H9 (cell line): ENCODE measurements at regions not wholly inside any gene's neighbourhood (a gene's known extent, or its start where the extent isn't known, plus 50 kb on each side); places are given as distances from the start of the nearest gene placed in this dataset.

Source experiments
- DNase-seq: peaks from one replicate; pipeline ENCODE4 v3.0.0-alpha.2; 2017
- H2AFZ ChIP-seq: one replicate; pipeline ENCODE4 v1.6.1; 2013; ENCODE audit warnings: mild to moderate bottlenecking, low read length, control low read depth, moderate library complexity
- H2AK5ac ChIP-seq: 2 replicates; pipeline ENCODE4 v1.6.1; 2013; ENCODE audit warnings: low read length, control low read depth, mixed read lengths; ENCODE audit not compliant: insufficient read length
- H2BK120ac ChIP-seq: one replicate; pipeline ENCODE4 v1.6.1; 2013; ENCODE audit warnings: low read depth, mild to moderate bottlenecking, low read length, control low read depth, inconsistent platforms; ENCODE audit not compliant: poor library complexity, severe bottlenecking
- H2BK12ac ChIP-seq: 2 replicates; pipeline ENCODE4 v1.6.1; 2013; ENCODE audit warnings: low read length, control low read depth, mixed read lengths, low read depth; ENCODE audit not compliant: insufficient read length
- H2BK15ac ChIP-seq: 2 replicates; pipeline ENCODE4 v1.6.1; 2013; ENCODE audit warnings: low read depth, low read length, control low read depth
- H2BK20ac ChIP-seq: one replicate; pipeline ENCODE4 v1.6.1; 2013; ENCODE audit warnings: low read depth, mild to moderate bottlenecking, low read length, control low read depth, inconsistent platforms; ENCODE audit not compliant: poor library complexity, severe bottlenecking
- H2BK5ac ChIP-seq: 2 replicates; pipeline ENCODE4 v1.6.1; 2013; ENCODE audit warnings: low read length, control low read depth, mixed read lengths; ENCODE audit not compliant: insufficient read length
- H3K14ac ChIP-seq: 2 replicates; pipeline ENCODE4 v1.6.1; 2013; ENCODE audit warnings: low read length, control low read depth; ENCODE audit not compliant: insufficient read depth
- H3K18ac ChIP-seq: 2 replicates; pipeline ENCODE4 v1.6.1; 2013; ENCODE audit warnings: low read depth, mild to moderate bottlenecking, mixed read lengths, low read length, control low read depth; ENCODE audit not compliant: insufficient read length
- H3K23ac ChIP-seq: 2 replicates; pipeline ENCODE4 v1.6.1; 2013; ENCODE audit warnings: low read length, control low read depth, mixed read lengths, low read depth; ENCODE audit not compliant: insufficient read length
- H3K23me2 ChIP-seq: 2 replicates; pipeline ENCODE4 v1.6.1; 2013; ENCODE audit warnings: low read depth, mild to moderate bottlenecking, mixed read lengths, low read length, control low read depth; ENCODE audit not compliant: insufficient read length, poor library complexity, severe bottlenecking
- H3K27ac ChIP-seq: 2 replicates; pipeline ENCODE4 v1.5.1; 2013; ENCODE audit warnings: low read length, control low read depth, mixed read lengths, low read depth; ENCODE audit not compliant: insufficient read length
- H3K27me3 ChIP-seq: 2 replicates; pipeline ENCODE4 v1.6.1; 2013; ENCODE audit warnings: low read length, control low read depth, inconsistent platforms; ENCODE audit not compliant: insufficient read depth
- H3K4ac ChIP-seq: 2 replicates; pipeline ENCODE4 v1.6.1; 2013; ENCODE audit warnings: low read depth, mild to moderate bottlenecking, control low read depth, inconsistent platforms, low read length, moderate library complexity
- H3K4me1 ChIP-seq: 2 replicates; pipeline ENCODE4 v1.6.1; 2013; ENCODE audit warnings: low read length, control low read depth, inconsistent platforms; ENCODE audit not compliant: insufficient read depth
- H3K4me2 ChIP-seq: 2 replicates; pipeline ENCODE4 v1.6.1; 2013; ENCODE audit warnings: low read length, control low read depth, mixed read lengths; ENCODE audit not compliant: insufficient read length, insufficient read depth
- H3K56ac ChIP-seq: 2 replicates; pipeline ENCODE4 v1.6.1; 2013; ENCODE audit warnings: low read depth, mild to moderate bottlenecking, mixed read lengths, low read length, control low read depth; ENCODE audit not compliant: insufficient read length
- H3K79me1 ChIP-seq: 2 replicates; pipeline ENCODE4 v1.6.1; 2013; ENCODE audit warnings: low read depth, mild to moderate bottlenecking, moderate library complexity, low read length, control low read depth, inconsistent platforms; ENCODE audit not compliant: insufficient read depth, poor library complexity, severe bottlenecking
- H3K79me2 ChIP-seq: 2 replicates; pipeline ENCODE4 v1.6.1; 2013; ENCODE audit warnings: low read length, control low read depth, inconsistent platforms; ENCODE audit not compliant: insufficient read depth
- H3K9ac ChIP-seq: 2 replicates; pipeline ENCODE4 v1.6.1; 2013; ENCODE audit warnings: low read length, control low read depth, mixed read lengths; ENCODE audit not compliant: insufficient read length; ENCODE audit errors: extremely low read depth
- H3K9me3 ChIP-seq: one replicate; pipeline ENCODE4 v1.6.1; 2013; ENCODE audit warnings: low read depth, low read length, inconsistent platforms; ENCODE audit not compliant: control insufficient read depth
- H3T11ph ChIP-seq: one replicate; pipeline ENCODE4 v1.6.1; 2013; ENCODE audit warnings: mild to moderate bottlenecking, low read length, control low read depth, inconsistent platforms
- H4K20me1 ChIP-seq: one replicate; pipeline ENCODE4 v1.6.1; 2013; ENCODE audit not compliant: control insufficient read depth, insufficient read length, insufficient read depth
- H4K5ac ChIP-seq: 2 replicates; pipeline ENCODE4 v1.6.1; 2013; ENCODE audit warnings: low read depth, mild to moderate bottlenecking, mixed read lengths, low read length, control low read depth; ENCODE audit not compliant: insufficient read length
- H4K8ac ChIP-seq: replicated peaks from 2 replicates; pipeline ENCODE4 v1.6.1; 2013; ENCODE audit warnings: low read length, control low read depth, mixed read lengths, low read depth; ENCODE audit not compliant: insufficient read length
- H4K91ac ChIP-seq: 2 replicates; pipeline ENCODE4 v1.6.1; 2013; ENCODE audit warnings: low read depth, mild to moderate bottlenecking, moderate library complexity, mixed read lengths, low read length, control low read depth; ENCODE audit not compliant: insufficient read length
- H3K27ac Mint-ChIP-seq, 3 experiments: 2 replicates in 2 of 3; 3 replicates in 1 of 3; pipeline ENCODE4 v1.8.0; 2020 to 2021; ENCODE audit warnings: mixed read lengths in 3 of 3, mild to moderate bottlenecking in 1 of 3, moderate library complexity in 1 of 3
- H3K27me3 Mint-ChIP-seq: 2 replicates; pipeline ENCODE4 v1.8.0; 2021; ENCODE audit warnings: low read depth, mild to moderate bottlenecking, moderate library complexity, mixed read lengths
- H3K36me3 Mint-ChIP-seq, 3 experiments: 2 replicates in 2 of 3; 3 replicates in 1 of 3; pipeline ENCODE4 v1.8.0; 2020 to 2021; ENCODE audit warnings: low read depth in 3 of 3, mixed read lengths in 3 of 3; ENCODE audit not compliant: insufficient read depth in 1 of 3
- H3K4me1 Mint-ChIP-seq, 2 experiments: 2 replicates each; pipeline ENCODE4 v1.8.0; 2020; ENCODE audit warnings: mixed read lengths in 2 of 2
- H3K4me3 Mint-ChIP-seq, 2 experiments: 2 replicates in 1 of 2; 3 replicates in 1 of 2; pipeline ENCODE4 v1.8.0; 2020 to 2021; ENCODE audit warnings: mild to moderate bottlenecking in 2 of 2, mixed read lengths in 2 of 2, moderate library complexity in 1 of 2
- H3K9me3 Mint-ChIP-seq, 2 experiments: 2 replicates in 1 of 2; 3 replicates in 1 of 2; pipeline ENCODE4 v1.8.0; 2020; ENCODE audit warnings: mild to moderate bottlenecking in 2 of 2, mixed read lengths in 2 of 2, moderate library complexity in 1 of 2
- CTCF ChIP-seq: fragments of 200-600 bp; sonication (generic); conservative IDR thresholded peaks from 3 replicates; pipeline ENCODE4 v1.8.0; 2021; ENCODE audit warnings: antibody characterized with exemption, mild to moderate bottlenecking
- WGBS: extraction: QIAGEN DNeasy Blood & Tissue Kit; methylation state at CpG from one replicate; pipeline ENCODE4 v1.1.7; 2013; ENCODE audit warnings: missing lambda C conversion rate, low lambda C conversion rate, mixed read lengths; ENCODE audit not compliant: insufficient read length; ENCODE audit errors: extremely low coverage; 5-methylcytosine and 5-hydroxymethylcytosine counted together

DNA sequence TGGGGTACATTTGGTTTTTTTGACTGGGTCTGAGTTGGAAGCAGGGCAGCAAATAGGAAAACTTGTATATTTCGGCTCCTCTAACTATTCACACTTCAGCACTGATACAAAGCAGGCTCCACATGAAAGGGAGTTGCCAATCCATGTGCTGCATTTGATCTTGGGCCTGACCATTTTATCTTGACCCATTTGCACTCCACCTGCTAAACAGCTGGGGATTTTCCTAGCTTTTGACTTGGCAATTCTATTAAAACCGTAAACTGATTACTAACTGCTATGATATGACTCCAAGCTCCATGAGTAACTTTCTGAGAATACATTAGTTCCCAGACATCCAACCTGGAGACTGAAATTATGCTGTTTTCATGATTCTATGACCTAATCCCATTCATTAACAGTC, 797.1 kb downstream of the BCL11B start:
- H3K9ac ChIP-seq = no peak overlapping the region
- H2BK5ac ChIP-seq = no peak overlapping the region
- H4K20me1 ChIP-seq = no peaks in the 10 kb centered on the region
- no peak overlapping the region for H2BK15ac ChIP-seq
- no peak overlapping the region for H3K18ac ChIP-seq
- no peak overlapping the region for H3T11ph ChIP-seq
- Mint-ChIP-seq H3K4me3 (no peak overlapping the region), H3K36me3 (peaks cover 0 to 6% (median 0%) of the 10 kb centered on the region in 3 experiments; a peak in 1 of 7 replicates), H3K9me3 (peaks cover 5 to 6% of the 10 kb centered on the region in 2 experiments; a peak in 2 of 5 replicates), H3K27ac (no peak overlapping the region), H3K4me1 (no peaks in the 10 kb centered on the region), H3K27me3 (no peaks in the 10 kb centered on the region; the same call in 1 of the 2 replicates)
- no peaks in the 10 kb centered on the region for H3K23me2 ChIP-seq
- no peak overlapping the region for H3K4me2 ChIP-seq
- no peak overlapping the region for H3K23ac ChIP-seq
- no peak overlapping the region for H3K27ac ChIP-seq
- H2AK5ac ChIP-seq = no peak overlapping the region
- no peaks in the 10 kb centered on the region for H3K27me3 ChIP-seq
- H3K4me1 ChIP-seq = no peaks in the 10 kb centered on the region
- H3K9me3 ChIP-seq = no peaks in the 10 kb centered on the region
- WGBS = no CpG with 5 or more reads among the region's 2 CpGs
- H2BK120ac ChIP-seq = no peak overlapping the region
- DNase-seq = no peak
- H2AFZ ChIP-seq = no peak overlapping the region
- H3K79me1 ChIP-seq = peaks cover 3% of the 10 kb centered on the region
- no peak overlapping the region for H3K4ac ChIP-seq
- no peak for TF ChIP-seq CTCF
- no peak overlapping the region for H4K8ac ChIP-seq
- H2BK20ac ChIP-seq = no peak overlapping the region
- H2BK12ac ChIP-seq = no peak overlapping the region
- H3K79me2 ChIP-seq = no peaks in the 10 kb centered on the region
- H4K5ac ChIP-seq = no peak overlapping the region
- no peak overlapping the region for H3K56ac ChIP-seq
- H4K91ac ChIP-seq = no peak overlapping the region
- no peak overlapping the region for H3K14ac ChIP-seq
